ENCODE measurements at regions not wholly inside any gene's neighbourhood (a gene's known extent, or its start where the extent isn't known, plus 50 kb on each side); places are given as distances from the start of the nearest gene placed in this dataset.
"Not testable (repeated sequence)": the region's sequence is repeated elsewhere in the genome, so short reads cannot be mapped to it uniquely, and the experiment has no call there.

- DNase-seq (ENCODE audit: low spot score): peak; percentile 58
These were observed 93.0 kb downstream of the CRLF3 start for GRCh38 chr17:30731210-30732132.

- DNase-seq (ENCODE audit: low spot score): not testable (repeated sequence)
These were observed 93.7 kb downstream of the CRLF3 start for GRCh38 chr17:30730837-30731209.

- DNase-seq (ENCODE audit: low spot score): not testable (repeated sequence)
These were observed 94.2 kb downstream of the CRLF3 start for GRCh38 chr17:30730171-30730836.

- not testable (repeated sequence) for DNase-seq (ENCODE audit: low spot score)
These were observed 94.9 kb downstream of the CRLF3 start for GRCh38 chr17:30729471-30730170.

GRCh38 chr17:30727517-30727916 is 97.0 kb downstream of the CRLF3 start:
- not testable (repeated sequence) for DNase-seq (ENCODE audit: low spot score)

- not testable (repeated sequence) for DNase-seq (ENCODE audit: low spot score)
These were observed 97.8 kb downstream of the CRLF3 start for GRCh38 chr17:30726734-30727133.

- not testable (repeated sequence) for DNase-seq (ENCODE audit: low spot score)
These were observed 98.2 kb downstream of the CRLF3 start for GRCh38 chr17:30726310-30726709.

- DNase-seq (ENCODE audit: low spot score): not testable (repeated sequence)
These were observed 100.3 kb downstream of the CRLF3 start for GRCh38 chr17:30724034-30724650.

- DNase-seq (ENCODE audit: low spot score): not testable (repeated sequence)
These were observed 102.2 kb downstream of the CRLF3 start for GRCh38 chr17:30722114-30722780.

- not testable (repeated sequence) for DNase-seq (ENCODE audit: low spot score)
These were observed 103.5 kb downstream of the CRLF3 start for GRCh38 chr17:30720971-30721370.

- DNase-seq (ENCODE audit: low spot score): no peak
These were observed 104.5 kb downstream of the CRLF3 start for GRCh38 chr17:30720013-30720471.

- DNase-seq (ENCODE audit: low spot score): peak; percentile 32
These were observed 105.1 kb downstream of the CRLF3 start for GRCh38 chr17:30719131-30719973.

GRCh38 chr17:30718691-30719090 is 105.8 kb downstream of the CRLF3 start:
- not testable (repeated sequence) for DNase-seq (ENCODE audit: low spot score)

- DNase-seq (ENCODE audit: low spot score): not testable (repeated sequence)
These were observed 106.4 kb downstream of the CRLF3 start for GRCh38 chr17:30718099-30718447.

- no peak for DNase-seq (ENCODE audit: low spot score)
These were observed 107.0 kb downstream of the CRLF3 start for GRCh38 chr17:30717291-30718098.

GRCh38 chr17:30716461-30717290 is 107.8 kb downstream of the CRLF3 start:
- DNase-seq (ENCODE audit: low spot score): no peak

- DNase-seq (ENCODE audit: low spot score): not testable (repeated sequence)
These were observed 109.5 kb downstream of the CRLF3 start for GRCh38 chr17:30714825-30715622.

- not testable (repeated sequence) for DNase-seq (ENCODE audit: low spot score)
These were observed 110.7 kb downstream of the CRLF3 start for GRCh38 chr17:30713805-30714204.

Data from SW480 (cell line).